Ectodermal cell (in vitro differentiated cells): ENCODE measurements at regions not wholly inside any gene's neighbourhood (a gene's known extent, or its start where the extent isn't known, plus 50 kb on each side); places are given as distances from the start of the nearest gene placed in this dataset.

ENCODE experiments used
- H3K27ac ChIP-seq: 2 replicates; pipeline ENCODE4 v1.7.0; 2013; ENCODE audit warnings: mild to moderate bottlenecking, low read depth, low read length; ENCODE audit not compliant: insufficient read depth, poor library complexity, severe bottlenecking
- H3K27me3 ChIP-seq: 2 replicates; pipeline ENCODE4 v1.7.0; 2013; ENCODE audit warnings: mild to moderate bottlenecking, low read length; ENCODE audit not compliant: insufficient read depth, control insufficient read depth, poor library complexity, severe bottlenecking
- H3K36me3 ChIP-seq: one replicate; pipeline ENCODE4 v1.7.0; 2013; ENCODE audit warnings: low read length; ENCODE audit not compliant: control insufficient read depth, insufficient read depth
- H3K4me1 ChIP-seq: one replicate; pipeline ENCODE4 v1.7.0; 2013; ENCODE audit warnings: low read length; ENCODE audit not compliant: control insufficient read depth, insufficient read depth
- H3K4me3 ChIP-seq: 2 replicates; pipeline ENCODE4 v1.7.0; 2013; ENCODE audit warnings: low read depth, low read length, control low read depth; ENCODE audit not compliant: insufficient read depth
- H3K9me3 ChIP-seq: 2 replicates; pipeline ENCODE4 v1.7.0; 2013; ENCODE audit warnings: mild to moderate bottlenecking, low read length, moderate library complexity; ENCODE audit not compliant: control insufficient read depth
- WGBS, 2 experiments: methylation state at CpG; one replicate each; pipeline ENCODE4 v1.1.7; 2013; ENCODE audit warnings: missing lambda C conversion rate in 2 of 2; 5-methylcytosine and 5-hydroxymethylcytosine counted together

GRCh38 chr13:105991622-105992277, 543.7 kb downstream of the EFNB2 start:
- no peaks in the 10 kb centered on the region for H3K9me3 ChIP-seq
- no peaks in the 10 kb centered on the region for H3K27me3 ChIP-seq
- no peak overlapping the region for H3K4me3 ChIP-seq
- no peak overlapping the region for H3K27ac ChIP-seq
- 90 to 92% methylated on average over 4 of the region's 4 CpGs for WGBS, 2 experiments
- no peaks in the 10 kb centered on the region for H3K4me1 ChIP-seq
- H3K36me3 ChIP-seq = no peaks in the 10 kb centered on the region

GRCh38 chr13:105991131-105991530, 544.3 kb downstream of the EFNB2 start:
- Histone ChIP-seq H3K4me1 (no peaks in the 10 kb centered on the region), H3K27ac (no peak overlapping the region), H3K4me3 (no peak overlapping the region), H3K9me3 (no peaks in the 10 kb centered on the region), H3K36me3 (no peaks in the 10 kb centered on the region), H3K27me3 (no peaks in the 10 kb centered on the region)
- 100% methylated on average over 1 of the region's 1 CpG; no CpG with 5 or more reads in 1 of the 2 experiments for WGBS, 2 experiments

- no peak overlapping the region for H3K27ac ChIP-seq
- no peaks in the 10 kb centered on the region for H3K9me3 ChIP-seq
- no peaks in the 10 kb centered on the region for H3K4me1 ChIP-seq
- no peaks in the 10 kb centered on the region for H3K36me3 ChIP-seq
- 94 to 97% methylated on average over 2 to 4 of the region's 4 CpGs for WGBS, 2 experiments
- no peaks in the 10 kb centered on the region for H3K27me3 ChIP-seq
- no peak overlapping the region for H3K4me3 ChIP-seq
These were observed 545.1 kb downstream of the EFNB2 start for GRCh38 chr13:105990256-105990958.

- H3K36me3 ChIP-seq = no peaks in the 10 kb centered on the region
- 89 to 91% methylated on average over 11 of the region's 11 CpGs for WGBS, 2 experiments
- no peaks in the 10 kb centered on the region for H3K9me3 ChIP-seq
- no peak overlapping the region for H3K4me3 ChIP-seq
- no peaks in the 10 kb centered on the region for H3K4me1 ChIP-seq
- no peaks in the 10 kb centered on the region for H3K27me3 ChIP-seq
- no peak overlapping the region for H3K27ac ChIP-seq
These were observed 550.8 kb downstream of the EFNB2 start for GRCh38 chr13:105984646-105985045.

- Histone ChIP-seq H3K4me3 (no peak overlapping the region), H3K4me1 (no peaks in the 10 kb centered on the region), H3K36me3 (no peaks in the 10 kb centered on the region), H3K27me3 (no peaks in the 10 kb centered on the region), H3K27ac (no peak overlapping the region), H3K9me3 (no peaks in the 10 kb centered on the region)
- WGBS, 2 experiments = 94% methylated on average over 3 of the region's 3 CpGs
These were observed 551.2 kb downstream of the EFNB2 start for GRCh38 chr13:105984236-105984635.

GRCh38 chr13:105982219-105982930, 553.1 kb downstream of the EFNB2 start:
- H3K27me3 ChIP-seq = no peaks in the 10 kb centered on the region
- 87 to 88% methylated on average over 11 of the region's 11 CpGs for WGBS, 2 experiments
- H3K9me3 ChIP-seq = no peaks in the 10 kb centered on the region

GRCh38 chr13:105979131-105980011, 556.1 kb downstream of the EFNB2 start:
- Histone ChIP-seq H3K27ac (no peak overlapping the region), H3K9me3 (no peaks in the 10 kb centered on the region), H3K4me1 (no peaks in the 10 kb centered on the region), H3K27me3 (no peaks in the 10 kb centered on the region), H3K4me3 (no peak overlapping the region), H3K36me3 (no peaks in the 10 kb centered on the region)
- 83 to 85% methylated on average over 12 of the region's 12 CpGs for WGBS, 2 experiments

More at GRCh38 chr13:105982219-105982930, 553.1 kb downstream of the EFNB2 start:
- H3K36me3 ChIP-seq = no peaks in the 10 kb centered on the region
- no peaks in the 10 kb centered on the region for H3K4me1 ChIP-seq
- no peak overlapping the region for H3K4me3 ChIP-seq
- no peak overlapping the region for H3K27ac ChIP-seq

- no peaks in the 10 kb centered on the region for H3K9me3 ChIP-seq
- H3K4me3 ChIP-seq = no peak overlapping the region
- no peak overlapping the region for H3K27ac ChIP-seq
- no peaks in the 10 kb centered on the region for H3K36me3 ChIP-seq
- H3K27me3 ChIP-seq = no peaks in the 10 kb centered on the region
- H3K4me1 ChIP-seq = no peaks in the 10 kb centered on the region
- 100% methylated on average over 1 of the region's 1 CpG; no CpG with 5 or more reads in 1 of the 2 experiments for WGBS, 2 experiments
These were observed 561.1 kb downstream of the EFNB2 start for GRCh38 chr13:105974380-105974779.

- WGBS, 2 experiments = 94 to 96% methylated on average over 14 of the region's 14 CpGs
- H3K4me3 ChIP-seq = no peak overlapping the region
- H3K27me3 ChIP-seq = no peaks in the 10 kb centered on the region
These were observed 562.5 kb downstream of the EFNB2 start for GRCh38 chr13:105972811-105973590.

More at GRCh38 chr13:105972811-105973590, 562.5 kb downstream of the EFNB2 start:
- Histone ChIP-seq H3K36me3 (no peaks in the 10 kb centered on the region), H3K27ac (no peak overlapping the region), H3K9me3 (no peaks in the 10 kb centered on the region), H3K4me1 (no peaks in the 10 kb centered on the region)
